HK-2 (cell line): ENCODE measurements at regions not wholly inside any gene's neighbourhood (a gene's known extent, or its start where the extent isn't known, plus 50 kb on each side); places are given as distances from the start of the nearest gene placed in this dataset.
A peak's percentile ranks its signal among the peaks of the same experiment; 100 is the strongest.

Experiments
- DNase-seq: peaks from one replicate; pipeline ENCODE4 v3.0.0-alpha.2; 2018; ENCODE audit not compliant: unreplicated experiment

DNA sequence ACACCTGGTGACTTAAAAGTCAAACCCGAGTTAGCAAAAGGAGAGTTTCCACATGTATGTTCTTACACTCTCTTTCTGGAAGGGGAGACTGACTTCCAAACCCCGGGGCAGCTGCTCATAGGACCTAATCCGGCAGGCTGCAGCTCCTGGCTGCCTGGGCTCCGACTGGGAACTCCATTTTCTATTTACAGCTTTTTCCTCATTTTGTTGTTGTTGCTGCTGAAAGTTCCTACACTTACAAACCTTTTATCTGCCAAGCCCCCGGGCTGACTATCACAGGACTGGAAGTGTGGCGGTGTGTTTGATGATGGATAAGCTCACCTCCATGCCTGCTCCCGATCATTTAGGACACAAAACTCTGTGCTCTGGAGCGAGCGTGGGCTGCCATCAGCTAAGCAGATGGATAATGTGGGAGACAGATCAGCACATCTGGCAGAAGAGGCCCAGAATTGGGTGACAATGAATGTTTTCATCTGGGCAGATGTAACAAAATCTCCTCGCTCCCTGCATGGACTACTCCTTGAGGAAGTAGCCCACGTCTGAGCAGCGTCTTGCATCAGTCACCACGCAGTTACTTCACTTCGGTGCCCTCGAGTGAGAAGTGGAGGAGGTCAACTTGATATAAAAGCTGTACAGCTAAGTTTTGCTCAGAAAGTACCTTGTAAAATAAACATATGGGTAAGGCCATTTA lies 114.4 kb upstream of the COPS8 start:
- DNase-seq, result no peak

DNA sequence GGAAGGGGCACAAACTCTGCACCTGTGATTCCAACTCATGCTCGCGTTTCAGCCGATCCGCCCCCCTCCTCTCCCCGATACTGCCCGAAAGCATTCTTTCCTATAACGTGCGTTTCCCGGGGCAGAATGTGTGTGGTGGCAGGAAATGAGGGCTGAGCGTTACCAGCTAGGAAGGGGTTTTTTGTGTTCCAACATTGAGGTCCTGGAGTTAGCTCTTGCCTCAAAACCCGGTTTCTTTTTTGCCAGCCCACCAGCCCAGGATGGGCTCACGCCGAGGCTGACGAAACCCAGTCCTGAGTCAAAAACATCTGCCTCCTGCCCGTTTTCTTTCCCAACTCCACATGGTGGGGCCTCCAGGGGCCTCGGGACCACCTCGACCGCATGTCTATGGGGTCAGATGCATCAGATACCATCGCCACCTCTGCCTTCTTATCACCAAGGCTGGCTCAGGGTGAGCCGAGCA lies 113.7 kb upstream of the COPS8 start:
- no peak for DNase-seq

- peak; percentile 7 for DNase-seq
Measured at GRCh38 chr2:236972491-236973342, 113.0 kb upstream of the COPS8 start.

DNA sequence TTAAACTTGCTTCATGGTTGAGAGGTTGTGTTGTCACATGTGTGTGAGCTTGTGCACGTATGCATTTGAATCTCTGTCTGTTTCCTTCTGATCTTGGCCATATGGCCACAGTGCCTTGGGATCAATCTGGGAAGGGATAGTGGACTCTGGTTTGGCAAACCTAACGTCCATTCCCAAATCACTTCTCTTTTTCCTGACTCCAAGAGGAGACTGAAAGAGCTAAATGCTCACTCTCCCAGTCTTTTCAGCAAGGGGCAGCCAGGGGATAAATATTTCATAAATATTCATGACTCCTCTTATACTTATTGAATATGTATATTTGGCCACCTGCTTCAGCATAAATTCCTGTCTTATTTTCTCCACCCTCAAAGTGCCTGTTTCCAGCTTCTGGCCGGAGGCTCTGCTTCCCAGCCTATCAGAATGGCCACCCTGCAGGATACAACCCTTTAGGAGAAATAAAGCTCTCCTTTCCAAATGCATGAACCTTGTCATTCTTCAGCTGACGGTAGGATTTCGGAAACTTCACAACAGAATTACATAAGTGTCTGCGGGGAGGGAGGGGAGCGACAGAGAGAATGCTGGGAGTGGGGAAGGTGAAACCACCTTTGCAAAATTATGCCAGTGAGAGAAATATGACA lies 112.2 kb upstream of the COPS8 start:
- no peak for DNase-seq

- DNase-seq, result no peak
Measured at GRCh38 chr2:236974148-236974547, 111.5 kb upstream of the COPS8 start.

GRCh38 chr2:236974752-236975151 lies 110.9 kb upstream of the COPS8 start:
- no peak for DNase-seq

DNA sequence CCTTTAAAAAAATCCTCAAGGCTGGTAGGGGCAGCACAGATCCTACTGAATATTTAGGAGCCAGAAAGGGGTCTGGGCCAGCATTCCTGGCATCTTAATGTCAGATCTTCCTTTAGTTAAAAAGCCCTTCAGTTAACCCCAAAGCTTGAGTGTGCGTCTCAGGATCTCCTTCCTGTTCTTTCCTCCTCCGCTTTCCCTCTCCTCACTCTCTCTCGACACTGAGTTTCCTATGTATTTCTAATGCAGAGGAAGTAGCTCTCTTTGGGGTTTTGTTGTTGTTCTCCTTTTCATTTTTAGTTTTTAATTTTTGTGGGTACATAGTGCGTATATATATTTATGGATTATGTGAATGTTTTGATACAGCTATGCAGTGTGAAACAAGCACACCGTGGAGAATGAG lies 109.9 kb upstream of the COPS8 start:
- DNase-seq, result no peak

DNA sequence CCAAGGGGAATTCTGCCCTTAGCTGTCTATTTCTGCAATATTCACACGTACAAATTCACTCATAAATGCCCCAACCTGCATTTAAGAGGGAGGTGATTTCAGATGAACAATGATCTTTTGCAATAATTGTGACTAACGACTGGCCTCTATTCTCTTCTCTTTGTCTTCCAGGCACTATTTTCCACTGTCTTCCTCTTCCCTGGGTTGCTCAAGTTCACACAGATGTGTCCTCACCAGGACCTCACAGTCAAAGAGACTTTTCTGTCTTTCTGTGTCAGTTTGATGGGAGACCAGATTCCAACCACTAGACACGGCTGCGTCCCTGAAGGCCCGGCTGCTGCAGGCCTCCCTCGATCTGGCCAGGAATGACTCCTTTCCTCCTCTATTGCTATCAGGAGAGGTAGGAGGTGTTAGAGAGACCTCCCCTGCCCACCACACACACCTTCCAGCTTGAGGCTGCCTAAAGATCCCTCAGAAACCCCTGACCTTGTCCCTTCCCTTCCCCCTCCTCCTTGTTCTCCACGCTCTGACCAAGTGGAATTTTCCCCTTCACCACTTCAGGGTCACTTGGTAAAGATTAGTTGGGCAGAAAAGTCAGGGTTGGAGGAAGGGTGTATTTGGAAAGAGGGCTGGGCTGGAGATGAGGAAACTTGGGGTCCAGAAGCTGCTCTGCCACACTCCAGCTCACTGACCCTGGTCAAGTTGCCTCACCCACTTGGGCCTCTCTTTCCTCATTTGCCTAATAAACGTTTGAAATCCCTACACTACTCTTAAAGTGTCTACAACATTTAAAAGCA lies 109.2 kb upstream of the COPS8 start:
- no peak for DNase-seq

GRCh38 chr2:236977063-236977851 lies 108.4 kb upstream of the COPS8 start:
- no peak for DNase-seq

DNA sequence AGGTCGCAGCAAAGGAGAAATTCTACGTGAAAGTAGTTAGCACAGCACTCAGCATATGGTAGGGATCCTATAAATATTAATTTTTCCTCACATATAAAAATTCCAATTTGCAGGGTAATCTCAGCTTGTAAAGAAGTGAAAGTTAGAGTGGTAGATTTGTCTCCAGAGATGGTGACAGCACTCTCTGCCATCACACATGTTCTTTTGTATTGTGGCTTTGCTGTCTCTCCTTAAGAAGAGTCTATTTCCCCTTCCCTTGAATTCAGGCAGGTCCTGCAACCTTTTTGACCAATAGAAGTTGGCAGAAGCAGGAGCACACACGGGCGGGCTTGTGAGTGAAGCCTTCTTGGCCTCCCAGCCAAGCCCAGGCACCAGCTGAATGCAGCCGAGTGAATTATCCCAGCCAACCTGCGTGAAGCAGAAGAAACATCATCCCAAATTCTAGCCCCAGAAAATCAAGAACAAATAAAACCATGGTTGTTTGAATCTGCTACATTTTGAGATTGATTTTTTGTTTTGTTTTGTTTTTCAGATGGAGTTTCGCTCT lies 107.8 kb upstream of the COPS8 start:
- DNase-seq, result no peak

- no peak for DNase-seq
Measured at GRCh38 chr2:236979664-236980063, 106.0 kb upstream of the COPS8 start.

- DNase-seq, result no peak
Measured at GRCh38 chr2:236980961-236981360, 104.7 kb upstream of the COPS8 start.

GRCh38 chr2:236981701-236982485 lies 103.8 kb upstream of the COPS8 start:
- DNase-seq, result no peak

- DNase-seq, result no peak
Measured at GRCh38 chr2:236982693-236983455, 102.8 kb upstream of the COPS8 start.

- DNase-seq, result no peak
Measured at GRCh38 chr2:236984046-236984445, 101.6 kb upstream of the COPS8 start.

DNA sequence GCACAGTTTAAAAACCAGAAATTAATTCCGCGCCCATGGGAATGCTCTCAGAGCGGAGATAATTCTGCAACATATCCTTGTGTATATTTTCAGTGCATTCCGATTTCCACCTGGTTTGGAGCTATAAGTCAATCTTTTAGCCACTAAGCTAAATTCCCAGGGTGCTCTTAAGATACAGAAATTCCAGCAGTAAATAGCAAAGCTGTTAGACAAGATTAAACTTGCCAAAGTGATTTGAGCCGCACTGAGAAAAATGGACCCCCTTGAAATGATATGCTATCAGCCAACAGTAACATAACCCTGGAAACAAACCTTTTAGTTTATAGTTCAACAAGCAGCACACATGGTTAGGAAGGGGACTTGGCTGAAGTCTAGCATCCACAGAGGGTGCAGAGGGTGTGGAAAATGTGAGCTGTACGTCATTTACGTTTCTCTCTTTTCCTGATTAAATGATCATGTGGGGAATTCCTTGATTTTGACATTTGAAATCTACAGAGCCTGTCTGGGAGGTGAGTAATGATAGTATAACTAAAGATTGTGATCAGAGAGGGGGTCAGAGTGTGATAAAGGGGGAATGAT lies 99.8 kb upstream of the COPS8 start:
- DNase-seq, result no peak

DNA sequence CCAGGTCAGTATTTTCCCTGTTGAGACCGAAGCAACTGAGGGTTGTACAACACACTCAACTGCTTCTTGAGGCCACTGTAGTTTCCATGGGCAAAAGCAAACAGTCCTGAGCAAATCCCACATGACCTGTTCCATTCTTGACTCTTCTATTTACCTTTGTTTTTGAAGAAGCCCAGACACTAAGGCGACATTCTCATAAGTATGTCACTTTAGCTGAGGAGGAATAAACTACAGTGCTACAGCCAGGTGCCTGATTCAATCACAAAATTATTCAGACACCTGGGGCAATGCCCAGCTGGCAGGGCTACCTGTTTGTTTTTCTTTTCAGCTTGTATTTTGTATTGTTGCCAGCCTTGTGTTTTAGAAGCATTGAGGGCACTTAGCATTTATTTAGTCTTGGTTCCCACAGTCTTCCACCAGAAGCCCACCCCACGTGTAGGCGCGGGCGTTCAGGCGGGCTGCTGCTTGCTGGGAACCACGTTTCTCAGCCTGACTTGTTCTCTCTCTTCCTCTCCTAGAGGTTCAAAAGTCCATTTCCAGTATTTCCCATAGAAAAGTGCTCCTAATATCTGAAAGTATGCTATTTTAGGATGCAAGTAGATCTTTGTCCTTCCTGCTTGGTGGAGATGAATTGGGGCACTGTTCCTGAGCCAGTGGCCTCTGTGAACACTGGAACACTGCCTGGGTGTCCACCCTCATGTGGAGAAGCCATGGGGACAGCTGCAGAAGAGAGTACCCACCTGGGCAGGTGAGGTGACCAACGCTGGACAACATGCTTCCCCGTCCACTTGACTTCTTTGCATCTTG lies 99.0 kb upstream of the COPS8 start:
- no peak for DNase-seq

DNA sequence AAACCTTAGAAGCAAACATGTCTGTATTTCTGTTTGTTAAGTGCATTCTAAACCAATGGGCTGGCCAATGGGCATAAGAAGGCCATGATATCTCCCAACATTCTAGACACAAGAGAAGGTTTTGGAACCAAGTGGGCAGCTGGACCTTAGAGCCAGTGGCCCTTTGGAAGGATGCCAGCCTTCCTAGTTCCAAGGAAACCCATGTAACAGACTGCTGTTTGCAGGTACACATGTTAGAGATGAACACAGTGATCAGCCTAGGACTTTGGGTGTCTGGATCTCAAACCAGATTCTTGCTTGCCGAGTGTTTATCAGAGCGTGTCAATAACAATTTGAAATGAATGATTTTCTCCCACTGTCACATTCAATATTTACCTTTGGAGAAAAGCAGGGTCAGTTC lies 97.5 kb upstream of the COPS8 start:
- no peak for DNase-seq
